SU-DHL-6 (cell line): ENCODE measurements at regions not wholly inside any gene's neighbourhood (a gene's known extent, or its start where the extent isn't known, plus 50 kb on each side); places are given as distances from the start of the nearest gene placed in this dataset.

ENCODE experiments used
- EZH2phosphoT487 ChIP-seq: fragments of 200-600 bp; sonication (generic), shearing (Covaris generic); conservative IDR thresholded peaks from 2 replicates; pipeline ENCODE4 v1.6.1; 2018; ENCODE audit warnings: mild to moderate bottlenecking, antibody characterized with exemption, low read length, moderate library complexity, mixed read lengths
- TF ChIP-seq, protein P1 (sequence below): fragments of 200-600 bp; sonication (generic); IDR thresholded peaks from one replicate; pipeline ENCODE4 v1.5.1; 2017; ENCODE audit warnings: antibody characterized with exemption, mild to moderate bottlenecking, low read length, moderate library complexity; ENCODE audit not compliant: insufficient read depth, poor library complexity, severe bottlenecking

DNA sequence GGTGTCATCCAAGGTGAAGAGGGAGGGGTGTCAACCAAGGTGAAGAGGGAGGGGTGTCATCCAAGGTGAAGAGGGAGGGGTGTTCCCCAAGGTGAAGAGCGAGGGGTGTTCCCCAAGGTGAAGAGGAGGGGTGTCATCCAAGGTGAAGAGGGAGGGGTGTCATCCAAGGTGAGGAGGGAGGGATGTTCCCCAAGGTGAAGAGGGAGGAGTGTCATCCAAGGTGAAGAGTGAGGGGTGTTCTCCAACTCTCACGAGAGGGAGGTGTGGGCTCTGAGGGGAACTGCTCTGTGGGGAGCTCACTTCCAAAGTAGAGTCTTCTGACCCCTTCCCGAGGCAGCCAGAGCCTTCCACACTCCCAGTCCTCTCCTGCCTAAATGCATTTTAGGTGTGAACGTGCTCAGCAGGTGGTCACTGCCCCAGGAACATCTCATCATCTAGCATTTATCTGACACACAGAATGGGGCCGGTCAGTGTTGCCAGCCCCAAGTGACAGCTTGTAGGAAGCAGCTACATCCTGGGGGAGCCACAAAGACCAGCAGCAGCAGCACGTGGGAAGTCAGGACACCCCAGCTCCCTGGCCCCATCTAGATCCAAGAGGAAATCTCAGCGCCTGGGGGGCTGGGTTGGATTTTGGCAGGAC lies 323.8 kb downstream of the GLRX3 start:
- TF ChIP-seq, protein P1, sequence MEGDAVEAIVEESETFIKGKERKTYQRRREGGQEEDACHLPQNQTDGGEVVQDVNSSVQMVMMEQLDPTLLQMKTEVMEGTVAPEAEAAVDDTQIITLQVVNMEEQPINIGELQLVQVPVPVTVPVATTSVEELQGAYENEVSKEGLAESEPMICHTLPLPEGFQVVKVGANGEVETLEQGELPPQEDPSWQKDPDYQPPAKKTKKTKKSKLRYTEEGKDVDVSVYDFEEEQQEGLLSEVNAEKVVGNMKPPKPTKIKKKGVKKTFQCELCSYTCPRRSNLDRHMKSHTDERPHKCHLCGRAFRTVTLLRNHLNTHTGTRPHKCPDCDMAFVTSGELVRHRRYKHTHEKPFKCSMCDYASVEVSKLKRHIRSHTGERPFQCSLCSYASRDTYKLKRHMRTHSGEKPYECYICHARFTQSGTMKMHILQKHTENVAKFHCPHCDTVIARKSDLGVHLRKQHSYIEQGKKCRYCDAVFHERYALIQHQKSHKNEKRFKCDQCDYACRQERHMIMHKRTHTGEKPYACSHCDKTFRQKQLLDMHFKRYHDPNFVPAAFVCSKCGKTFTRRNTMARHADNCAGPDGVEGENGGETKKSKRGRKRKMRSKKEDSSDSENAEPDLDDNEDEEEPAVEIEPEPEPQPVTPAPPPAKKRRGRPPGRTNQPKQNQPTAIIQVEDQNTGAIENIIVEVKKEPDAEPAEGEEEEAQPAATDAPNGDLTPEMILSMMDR = no peak
- no peak for TF ChIP-seq EZH2phosphoT487
